Cardiac muscle cell (in vitro differentiated cells and primary cell): ENCODE measurements at regions not wholly inside any gene's neighbourhood (a gene's known extent, or its start where the extent isn't known, plus 50 kb on each side); places are given as distances from the start of the nearest gene placed in this dataset.

Source experiments
- DNase-seq, 2 donors: peaks; one replicate each; pipeline versions ENCODE4 v3.0.0 to v3.0.0-alpha.2; 2010 to 2017; ENCODE audit warnings: low read depth in 1 of 2, low spot score in 1 of 2
- H3K27ac ChIP-seq: fragments of 200-600 bp; sonication (generic); 2 replicates; pipeline ENCODE4 v1.5.1; 2016
- H3K27me3 ChIP-seq: fragments of 200-600 bp; sonication (generic); 2 replicates; pipeline ENCODE4 v1.6.0; 2016; ENCODE audit warnings: control low read depth
- H3K36me3 ChIP-seq: fragments of 200-600 bp; sonication (generic); 2 replicates; pipeline ENCODE4 v1.5.1; 2016; ENCODE audit warnings: control low read depth
- H3K4me1 ChIP-seq: fragments of 200-600 bp; sonication (generic); 2 replicates; pipeline ENCODE4 v1.8.1; 2017; ENCODE audit warnings: low read depth, mild to moderate bottlenecking, mixed run types
- H3K4me3 ChIP-seq: fragments of 200-600 bp; sonication (generic); 2 replicates; pipeline ENCODE4 v1.5.1; 2016; ENCODE audit warnings: mild to moderate bottlenecking
- H3K9me3 ChIP-seq: fragments of 200-600 bp; sonication (generic); 2 replicates; pipeline ENCODE4 v1.5.1; 2017; ENCODE audit warnings: low read depth, mild to moderate bottlenecking, control low read depth
- TF ChIP-seq, protein P1 (sequence below): IDR thresholded peaks from 2 replicates; pipeline ENCODE4 v1.5.1; 2012; ENCODE audit warnings: low read depth, mild to moderate bottlenecking, low read length

DNA sequence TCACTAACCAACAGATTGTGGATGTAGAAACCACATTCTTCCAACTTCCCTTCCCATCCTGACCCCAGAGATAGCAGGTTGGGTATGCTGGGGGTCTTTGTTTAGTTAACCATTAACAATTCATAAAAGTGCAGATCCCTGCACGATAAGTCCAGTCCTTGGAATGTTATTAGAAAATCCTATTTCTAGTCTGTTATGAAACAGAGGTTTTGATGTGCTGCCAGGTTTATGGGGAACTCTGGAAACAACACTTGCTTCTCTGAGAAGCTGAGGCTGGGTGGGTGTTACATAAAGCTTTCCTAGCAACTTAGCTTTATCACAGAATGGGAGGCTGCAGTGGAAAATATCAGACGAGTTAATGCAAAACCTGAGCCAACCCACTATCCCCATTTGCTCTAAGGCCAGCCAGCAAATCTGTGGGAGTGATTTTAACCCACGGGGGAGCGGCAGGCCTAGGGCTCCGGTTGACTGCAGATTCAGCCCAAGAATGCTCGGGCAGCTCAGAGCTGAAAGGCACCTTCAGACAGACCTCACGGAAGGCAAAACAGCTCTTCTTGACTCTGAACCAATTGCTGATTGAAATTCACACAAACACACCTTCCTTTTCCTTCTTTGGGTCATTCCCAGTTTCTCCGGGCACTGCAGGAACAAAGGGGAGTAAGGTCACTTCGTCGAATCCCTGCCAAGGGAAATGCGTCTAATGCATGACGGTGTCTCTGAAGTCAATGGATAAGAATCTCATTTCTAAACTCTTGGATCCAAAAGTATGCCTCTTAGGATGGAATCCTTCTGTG lies 111.7 kb upstream of the IRF2BP2 start:
- TF ChIP-seq, protein P1, sequence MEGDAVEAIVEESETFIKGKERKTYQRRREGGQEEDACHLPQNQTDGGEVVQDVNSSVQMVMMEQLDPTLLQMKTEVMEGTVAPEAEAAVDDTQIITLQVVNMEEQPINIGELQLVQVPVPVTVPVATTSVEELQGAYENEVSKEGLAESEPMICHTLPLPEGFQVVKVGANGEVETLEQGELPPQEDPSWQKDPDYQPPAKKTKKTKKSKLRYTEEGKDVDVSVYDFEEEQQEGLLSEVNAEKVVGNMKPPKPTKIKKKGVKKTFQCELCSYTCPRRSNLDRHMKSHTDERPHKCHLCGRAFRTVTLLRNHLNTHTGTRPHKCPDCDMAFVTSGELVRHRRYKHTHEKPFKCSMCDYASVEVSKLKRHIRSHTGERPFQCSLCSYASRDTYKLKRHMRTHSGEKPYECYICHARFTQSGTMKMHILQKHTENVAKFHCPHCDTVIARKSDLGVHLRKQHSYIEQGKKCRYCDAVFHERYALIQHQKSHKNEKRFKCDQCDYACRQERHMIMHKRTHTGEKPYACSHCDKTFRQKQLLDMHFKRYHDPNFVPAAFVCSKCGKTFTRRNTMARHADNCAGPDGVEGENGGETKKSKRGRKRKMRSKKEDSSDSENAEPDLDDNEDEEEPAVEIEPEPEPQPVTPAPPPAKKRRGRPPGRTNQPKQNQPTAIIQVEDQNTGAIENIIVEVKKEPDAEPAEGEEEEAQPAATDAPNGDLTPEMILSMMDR, result no peak
- H3K4me3 ChIP-seq, result no peak overlapping the region
- H3K9me3 ChIP-seq, result no peaks in the 10 kb centered on the region
- peak in 1 of 2 donors; percentile 98 for DNase-seq
- H3K36me3 ChIP-seq, result no peaks in the 10 kb centered on the region
- peak overlapping the region; percentile 95 for H3K27ac ChIP-seq
- no peaks in the 10 kb centered on the region for H3K27me3 ChIP-seq
- H3K4me1 ChIP-seq, result peaks cover 81% of the 10 kb centered on the region

DNA sequence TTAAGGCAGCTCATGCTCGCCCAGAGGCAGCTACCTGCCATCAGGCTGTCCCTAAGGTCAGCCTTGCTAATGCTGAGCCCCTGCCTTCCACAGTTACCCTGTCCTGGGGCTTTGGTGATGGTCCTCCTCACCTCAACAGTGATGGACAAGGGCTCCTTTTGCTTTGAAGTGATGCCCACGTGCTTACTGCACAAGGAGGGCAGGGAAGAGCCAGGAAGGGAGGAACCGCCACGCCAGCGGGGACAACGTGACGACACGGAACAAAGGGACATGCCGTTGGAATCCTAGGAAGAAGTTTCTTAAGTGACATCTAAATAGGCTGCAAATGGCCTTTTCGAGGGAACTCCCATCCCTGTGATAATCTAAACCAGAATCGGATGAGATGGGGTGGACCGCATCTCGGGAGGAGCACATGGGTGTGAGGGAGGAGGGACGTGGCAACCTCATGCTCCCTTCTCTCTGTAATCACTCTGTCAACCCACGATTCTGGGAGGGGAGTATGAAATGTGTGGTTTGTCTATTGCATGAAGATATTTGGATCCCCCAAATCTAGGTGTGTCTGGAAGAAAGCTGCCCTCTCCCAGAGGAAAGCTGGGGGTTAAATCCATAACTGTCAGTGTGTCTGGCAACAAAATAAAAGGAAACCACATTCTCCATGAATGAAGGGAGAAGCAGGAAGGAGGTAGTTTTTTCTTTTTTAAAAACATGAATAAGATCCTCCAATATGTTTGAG lies 110.9 kb upstream of the IRF2BP2 start:
- Histone ChIP-seq H3K36me3 (no peaks in the 10 kb centered on the region), H3K4me1 (peaks cover 81% of the 10 kb centered on the region), H3K9me3 (no peaks in the 10 kb centered on the region), H3K4me3 (no peak overlapping the region), H3K27me3 (no peaks in the 10 kb centered on the region), H3K27ac (no peak overlapping the region)
- TF ChIP-seq, protein P1, result no peak
- no peak for DNase-seq

DNA sequence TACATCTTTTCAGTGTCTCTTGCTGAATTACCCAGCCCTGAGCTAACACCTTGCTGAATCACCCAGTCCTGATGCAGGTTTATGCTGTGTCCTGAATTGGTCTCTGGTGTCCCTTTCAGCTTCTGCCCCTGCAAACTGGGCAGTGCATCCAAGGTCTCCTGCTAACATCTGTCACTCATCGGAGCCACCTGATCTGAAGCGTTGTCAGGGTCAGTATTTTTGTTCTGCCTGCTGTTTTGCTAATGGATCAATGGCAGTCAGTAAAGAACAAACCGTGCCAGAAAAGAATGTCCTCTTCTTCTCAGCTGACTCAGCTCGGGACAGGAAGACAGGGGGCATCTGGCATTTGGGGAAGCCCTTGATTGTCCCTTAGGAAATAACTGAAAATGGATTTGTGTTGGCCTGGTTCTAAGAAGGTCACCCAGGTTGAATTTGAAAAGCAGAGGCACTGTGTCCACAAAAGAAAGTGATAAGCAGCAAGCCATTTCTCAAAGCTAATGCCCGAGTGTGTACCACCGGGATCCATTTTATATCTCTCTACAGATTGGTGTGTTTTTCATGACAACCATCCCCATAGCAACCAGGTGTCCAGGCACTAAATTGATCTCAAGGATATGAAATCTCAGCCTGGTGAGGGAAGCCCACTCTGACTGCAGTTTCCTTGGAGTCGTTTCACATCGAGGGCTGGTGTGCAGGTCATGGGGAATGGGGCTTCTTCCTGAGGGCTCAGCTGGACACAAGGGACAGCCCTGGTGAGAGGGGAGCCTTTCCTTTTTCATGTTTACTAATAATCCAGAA lies 109.7 kb upstream of the IRF2BP2 start:
- Histone ChIP-seq H3K4me3 (no peak overlapping the region), H3K27me3 (no peaks in the 10 kb centered on the region), H3K9me3 (no peaks in the 10 kb centered on the region), H3K4me1 (peaks cover 76% of the 10 kb centered on the region), H3K27ac (no peak overlapping the region), H3K36me3 (no peaks in the 10 kb centered on the region)
- TF ChIP-seq, protein P1, result no peak
- no peak for DNase-seq

DNA sequence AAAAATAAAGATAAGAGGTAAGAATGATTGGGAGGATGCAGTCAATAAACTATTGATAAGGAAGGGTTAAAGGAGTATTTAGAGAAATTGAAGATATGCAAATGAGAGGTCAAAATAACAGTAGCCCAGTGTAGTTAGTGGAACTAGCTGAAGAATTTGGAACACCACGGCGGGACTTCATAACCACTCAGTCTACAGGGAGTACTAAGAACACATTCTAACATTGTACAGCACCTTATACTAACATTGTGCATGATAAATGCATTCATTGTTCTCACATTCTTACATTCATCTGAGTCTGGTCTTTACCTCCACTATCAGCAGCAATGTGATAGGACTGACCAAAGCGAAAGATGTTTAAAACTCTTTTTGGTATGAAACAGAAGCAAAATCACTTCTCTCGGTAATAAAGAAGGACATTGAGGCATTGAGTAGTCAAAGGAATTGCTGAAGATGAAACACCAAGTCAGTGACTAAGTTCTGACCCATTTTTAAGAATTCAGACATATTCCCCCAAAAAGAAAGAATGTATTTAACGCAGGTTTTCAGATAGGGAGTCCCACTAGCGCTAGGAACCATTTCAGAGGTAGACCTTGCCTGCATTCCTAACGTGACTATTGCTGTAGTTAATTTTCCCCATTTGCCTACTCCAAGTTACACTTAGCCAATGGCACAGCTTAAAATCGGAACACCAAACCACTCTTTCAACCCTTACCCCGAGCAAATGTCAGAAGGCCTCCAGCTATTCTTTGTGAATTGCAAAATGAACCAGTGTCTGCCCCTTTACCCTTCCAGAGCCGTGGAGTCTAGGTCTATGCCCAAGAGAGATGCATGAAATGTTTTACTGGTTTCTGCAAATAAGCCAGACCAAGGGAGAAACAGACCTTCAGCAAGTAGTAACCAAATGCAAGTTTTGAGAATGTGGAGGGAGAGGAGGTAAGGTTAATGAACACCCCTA lies 108.8 kb upstream of the IRF2BP2 start:
- no peaks in the 10 kb centered on the region for H3K27me3 ChIP-seq
- no peak overlapping the region for H3K4me3 ChIP-seq
- H3K36me3 ChIP-seq, result no peaks in the 10 kb centered on the region
- TF ChIP-seq, protein P1, result no peak
- no peak for DNase-seq
- peak overlapping the region; percentile 28 for H3K27ac ChIP-seq
- H3K4me1 ChIP-seq, result peaks cover 72% of the 10 kb centered on the region
- no peaks in the 10 kb centered on the region for H3K9me3 ChIP-seq
